ENCODE measurements at regions not wholly inside any gene's neighbourhood (a gene's known extent, or its start where the extent isn't known, plus 50 kb on each side); places are given as distances from the start of the nearest gene placed in this dataset.

- TF ChIP-seq CEBPB (IDR thresholded peaks at IDR 0.05; ENCODE audit: borderline replicate concordance, low read depth, low read length), result no peak
- TF ChIP-seq, protein P1, sequence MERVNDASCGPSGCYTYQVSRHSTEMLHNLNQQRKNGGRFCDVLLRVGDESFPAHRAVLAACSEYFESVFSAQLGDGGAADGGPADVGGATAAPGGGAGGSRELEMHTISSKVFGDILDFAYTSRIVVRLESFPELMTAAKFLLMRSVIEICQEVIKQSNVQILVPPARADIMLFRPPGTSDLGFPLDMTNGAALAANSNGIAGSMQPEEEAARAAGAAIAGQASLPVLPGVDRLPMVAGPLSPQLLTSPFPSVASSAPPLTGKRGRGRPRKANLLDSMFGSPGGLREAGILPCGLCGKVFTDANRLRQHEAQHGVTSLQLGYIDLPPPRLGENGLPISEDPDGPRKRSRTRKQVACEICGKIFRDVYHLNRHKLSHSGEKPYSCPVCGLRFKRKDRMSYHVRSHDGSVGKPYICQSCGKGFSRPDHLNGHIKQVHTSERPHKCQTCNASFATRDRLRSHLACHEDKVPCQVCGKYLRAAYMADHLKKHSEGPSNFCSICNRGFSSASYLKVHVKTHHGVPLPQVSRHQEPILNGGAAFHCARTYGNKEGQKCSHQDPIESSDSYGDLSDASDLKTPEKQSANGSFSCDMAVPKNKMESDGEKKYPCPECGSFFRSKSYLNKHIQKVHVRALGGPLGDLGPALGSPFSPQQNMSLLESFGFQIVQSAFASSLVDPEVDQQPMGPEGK (CRISPR knock-in tag; IDR thresholded peaks at IDR 0.05), result no peak
Observed at GRCh38 chr22:47380692-47381091, 618.2 kb downstream of the TBC1D22A start.

All from HepG2 (cell line).